B cell (primary cell): ENCODE measurements at regions not wholly inside any gene's neighbourhood (a gene's known extent, or its start where the extent isn't known, plus 50 kb on each side); places are given as distances from the start of the nearest gene placed in this dataset.

ENCODE experiments used
- ATAC-seq: fragments of 200-7000 bp; cut with Tn5 transposase; one replicate; pipeline ENCODE4 v1.10.0; 2021; ENCODE audit warnings: low read depth, mild to moderate bottlenecking, moderate number of reproducible peaks, moderate library complexity
- CTCF ChIA-PET: fragments of 350-600 bp; sonication (Branson Sonifier 250); formaldehyde crosslinking; loops from one replicate; lab custom pipeline; 2021; ENCODE audit warnings: antibody characterized with exemption, inconsistent platforms; lab: Charles Lee
- POLR2A ChIA-PET: fragments of 350-600 bp; sonication (Branson Sonifier 250); formaldehyde crosslinking; loops from one replicate; lab custom pipeline; 2021; ENCODE audit warnings: antibody characterized with exemption; lab: Charles Lee
- DNase-seq: peaks from one replicate; pipeline ENCODE4 v3.0.0; 2013
- H2AFZ ChIP-seq: 2 replicates; pipeline ENCODE4 v1.6.1; 2012; ENCODE audit warnings: mild to moderate bottlenecking, low read depth, low read length; ENCODE audit not compliant: insufficient read depth, poor library complexity, severe bottlenecking
- H3K27ac ChIP-seq, 2 donors: 1 replicate in 1 of 2; 2 replicates in 1 of 2; pipeline ENCODE4 v1.5.1; 2012 to 2013; ENCODE audit warnings: low read length in 2 of 2, mild to moderate bottlenecking in 2 of 2, moderate library complexity in 1 of 2
- H3K27me3 ChIP-seq, 4 experiments: fragments of 200-600 bp in 1 of 4; sonication (generic) in 1 of 4; replicated peaks in 1 of 4; 1 replicate in 2 of 4; 2 replicates in 2 of 4; pipeline versions ENCODE4 v1.6.1 to v1.7.0; 2013 to 2016; ENCODE audit warnings: low read length in 3 of 4, mild to moderate bottlenecking in 2 of 4, mixed read lengths in 1 of 4, moderate library complexity in 1 of 4; ENCODE audit not compliant: insufficient read depth in 4 of 4, control insufficient read depth in 3 of 4; ENCODE audit errors: control extremely low read depth in 1 of 4
- H3K36me3 ChIP-seq, 2 experiments: replicated peaks in 1 of 2; 1 replicate in 1 of 2; 2 replicates in 1 of 2; pipeline versions ENCODE4 v1.6.1 to v1.7.1; 2013; ENCODE audit warnings: low read length in 1 of 2; ENCODE audit not compliant: insufficient read depth in 2 of 2, control insufficient read depth in 1 of 2; ENCODE audit errors: control extremely low read depth in 1 of 2, extremely low read depth in 1 of 2
- H3K4me1 ChIP-seq, 2 donors: fragments of 200-600 bp in 1 of 2; sonication (generic) in 1 of 2; 1 replicate in 1 of 2; 2 replicates in 1 of 2; pipeline versions ENCODE4 v1.5.1 to v1.6.1; 2013 to 2017; ENCODE audit warnings: low read length in 2 of 2; ENCODE audit not compliant: control insufficient read depth in 2 of 2, insufficient read depth in 2 of 2
- H3K4me2 ChIP-seq: replicated peaks from 2 replicates; pipeline ENCODE3; 2012; ENCODE audit warnings: mild to moderate bottlenecking, low read depth, low read length; ENCODE audit not compliant: poor library complexity, severe bottlenecking
- H3K4me3 ChIP-seq, 5 experiments: fragments of 200-600 bp in 1 of 5; sonication (generic) in 1 of 5; 1 replicate in 3 of 5; 2 replicates in 2 of 5; pipeline versions ENCODE4 v1.5.1 to v1.7.0; 2011 to 2016; ENCODE audit warnings: low read length in 4 of 5, mild to moderate bottlenecking in 4 of 5, low read depth in 2 of 5, control low read depth in 1 of 5, moderate library complexity in 1 of 5; ENCODE audit not compliant: insufficient read depth in 1 of 5; ENCODE audit errors: control extremely low read depth in 1 of 5, extremely low read depth in 1 of 5
- H3K79me2 ChIP-seq: fragments of 200-600 bp; sonication (generic); one replicate; pipeline ENCODE4 v1.6.0; 2016; ENCODE audit warnings: low read length; ENCODE audit not compliant: control insufficient read depth, insufficient read depth
- H3K9ac ChIP-seq: fragments of 200-600 bp; sonication (generic); 2 replicates; pipeline ENCODE4 v1.6.1; 2017; ENCODE audit warnings: mild to moderate bottlenecking, low read length, moderate library complexity
- H3K9me3 ChIP-seq, 3 donors: one replicate each; pipeline versions ENCODE4 v1.6.1 to v1.7.1; 2013; ENCODE audit warnings: low read length in 2 of 3; ENCODE audit not compliant: control insufficient read depth in 2 of 3, insufficient read depth in 1 of 3; ENCODE audit errors: control extremely low read depth in 1 of 3
- H4K20me1 ChIP-seq: 2 replicates; pipeline ENCODE4 v1.6.0; 2012; ENCODE audit warnings: mild to moderate bottlenecking, low read length; ENCODE audit not compliant: insufficient read depth, control insufficient read depth, poor library complexity, severe bottlenecking
- H3K27ac Mint-ChIP-seq: one replicate; pipeline ENCODE4 v1.8.0; 2021; ENCODE audit warnings: mixed read lengths
- H3K27me3 Mint-ChIP-seq: one replicate; pipeline ENCODE4 v1.8.0; 2021; ENCODE audit warnings: mixed read lengths
- H3K4me1 Mint-ChIP-seq: one replicate; pipeline ENCODE4 v1.8.0; 2021; ENCODE audit warnings: mixed read lengths
- H3K4me3 Mint-ChIP-seq: one replicate; pipeline ENCODE4 v1.8.0; 2021; ENCODE audit warnings: mixed read lengths
- H3K9me3 Mint-ChIP-seq: one replicate; pipeline ENCODE4 v1.8.0; 2022; ENCODE audit warnings: mixed read lengths; ENCODE audit not compliant: insufficient read depth
- CTCF ChIP-seq: fragments of 200-600 bp; IDR thresholded peaks from one replicate; pipeline ENCODE4 v1.8.0; 2022; ENCODE audit warnings: antibody characterized with exemption, mild to moderate bottlenecking
- EZH2 ChIP-seq: IDR thresholded peaks from 2 replicates; pipeline ENCODE4 v1.6.1; 2012; ENCODE audit warnings: borderline replicate concordance, low read depth, mild to moderate bottlenecking, moderate library complexity, low read length; ENCODE audit not compliant: insufficient read depth, poor library complexity, severe bottlenecking
- WGBS: methylation state at CpG from one replicate; pipeline ENCODE4 v1.1.5; 2013; ENCODE audit warnings: missing lambda C conversion rate; ENCODE audit not compliant: insufficient coverage; 5-methylcytosine and 5-hydroxymethylcytosine counted together
- intact Hi-C: fragments of 100-400 bp; cut with micrococcal nuclease; formaldehyde crosslinking; loops from one replicate; pipeline ENCODE4 v1.10.0; 2022

- WGBS = 11% methylated on average over 1 of the region's 1 CpG
- DNase-seq = no peak
- H3K27me3 ChIP-seq = no peaks in the 10 kb centered on the region
- H3K27ac ChIP-seq = no peak overlapping the region
- no peak overlapping the region for H3K4me3 ChIP-seq
- no peaks in the 10 kb centered on the region for H3K79me2 ChIP-seq
- H3K4me1 Mint-ChIP-seq = peaks cover 26% of the 10 kb centered on the region
- H3K9ac ChIP-seq = no peak overlapping the region
- no peaks in the 10 kb centered on the region for H4K20me1 ChIP-seq
- no peaks in the 10 kb centered on the region for H3K36me3 ChIP-seq
- H3K27ac Mint-ChIP-seq = no peak overlapping the region
- no peaks in the 10 kb centered on the region for H3K9me3 Mint-ChIP-seq
- TF ChIP-seq EZH2 (no peak), CTCF (no peak)
- ChIA-PET CTCF (interaction anchor here (1.4 kb wide), 1 partner anchor 12 kb away, joined by 3 read pairs; no protein-coding TSS in a partner anchor), POLR2A (no interaction called here)
- no peaks in the 10 kb centered on the region for H3K27me3 Mint-ChIP-seq
- intact Hi-C loops = no loop called here
- H3K4me1 ChIP-seq = peaks cover 17% of the 10 kb centered on the region in 2 donors
- H3K9me3 ChIP-seq = no peaks in the 10 kb centered on the region
- H3K4me3 Mint-ChIP-seq = peak overlapping the region; percentile 5
- no peak overlapping the region for H3K4me2 ChIP-seq
- ATAC-seq = no peak
- no peak overlapping the region for H2AFZ ChIP-seq
These were observed 515.1 kb upstream of the DIPK2B start for GRCh38 chrX:45715748-45716147.

- Mint-ChIP-seq H3K4me1 (peaks cover 34% of the 10 kb centered on the region), H3K9me3 (no peaks in the 10 kb centered on the region), H3K27ac (no peak overlapping the region), H3K4me3 (no peak overlapping the region), H3K27me3 (no peaks in the 10 kb centered on the region)
- WGBS = no CpG with 5 or more reads among the region's 3 CpGs
- peak overlapping the region; percentile 7 for H3K4me2 ChIP-seq
- ChIA-PET CTCF (interaction anchor here (1.4 kb wide), 1 partner anchor 13 kb away, joined by 3 read pairs; no protein-coding TSS in a partner anchor), POLR2A (no interaction called here)
- peaks cover 17% of the 10 kb centered on the region in 2 donors for H3K4me1 ChIP-seq
- H4K20me1 ChIP-seq = no peaks in the 10 kb centered on the region
- no peak overlapping the region for H3K4me3 ChIP-seq
- no peaks in the 10 kb centered on the region for H3K27me3 ChIP-seq
- H3K9ac ChIP-seq = no peak overlapping the region
- no peaks in the 10 kb centered on the region for H3K9me3 ChIP-seq
- no peak overlapping the region for H2AFZ ChIP-seq
- H3K27ac ChIP-seq = no peak overlapping the region
- DNase-seq (peak; percentile 10), ATAC-seq (peak; percentile 47)
- no peak for TF ChIP-seq EZH2
- no peak for TF ChIP-seq CTCF
- H3K36me3 ChIP-seq = no peaks in the 10 kb centered on the region
- H3K79me2 ChIP-seq = no peaks in the 10 kb centered on the region
- intact Hi-C loops = no loop called here
These were observed 514.2 kb upstream of the DIPK2B start for GRCh38 chrX:45714866-45715265.
